GM18861 (cell line): ENCODE measurements at regions not wholly inside any gene's neighbourhood (a gene's known extent, or its start where the extent isn't known, plus 50 kb on each side); places are given as distances from the start of the nearest gene placed in this dataset.

Experiments
- ATAC-seq: cut with Tn5 transposase; IDR thresholded peaks from one replicate; pipeline ENCODE4 v1.9.1; 2021; ENCODE audit not compliant: unreplicated experiment

GRCh38 chr7:46532571-46532970 lies 611.5 kb upstream of the IGFBP3 start:
- ATAC-seq: no peak

GRCh38 chr7:46530081-46530750 lies 609.1 kb upstream of the IGFBP3 start:
- ATAC-seq: no peak

- no peak for ATAC-seq
These were observed 606.3 kb upstream of the IGFBP3 start for GRCh38 chr7:46527360-46527759.

GRCh38 chr7:46525876-46526275 lies 604.8 kb upstream of the IGFBP3 start:
- ATAC-seq: no peak

- no peak for ATAC-seq
These were observed 603.3 kb upstream of the IGFBP3 start for GRCh38 chr7:46524350-46524749.

- no peak for ATAC-seq
These were observed 601.4 kb upstream of the IGFBP3 start for GRCh38 chr7:46522354-46522906.

GRCh38 chr7:46518713-46519112 lies 597.6 kb upstream of the IGFBP3 start:
- ATAC-seq: no peak

- no peak for ATAC-seq
These were observed 594.9 kb upstream of the IGFBP3 start for GRCh38 chr7:46515844-46516590.

- no peak for ATAC-seq
These were observed 592.4 kb upstream of the IGFBP3 start for GRCh38 chr7:46513447-46513848.

GRCh38 chr7:46512891-46513413 lies 591.9 kb upstream of the IGFBP3 start:
- ATAC-seq: no peak

GRCh38 chr7:46511442-46512215 lies 590.6 kb upstream of the IGFBP3 start:
- ATAC-seq: no peak

GRCh38 chr7:46508583-46508982 lies 587.5 kb upstream of the IGFBP3 start:
- no peak for ATAC-seq

- ATAC-seq: no peak
These were observed 586.5 kb upstream of the IGFBP3 start for GRCh38 chr7:46507560-46507959.

GRCh38 chr7:46494441-46494840 lies 573.4 kb upstream of the IGFBP3 start:
- no peak for ATAC-seq

GRCh38 chr7:46494028-46494427 lies 573.0 kb upstream of the IGFBP3 start:
- ATAC-seq: no peak

- no peak for ATAC-seq
These were observed 572.1 kb upstream of the IGFBP3 start for GRCh38 chr7:46493196-46493595.

GRCh38 chr7:46492466-46492865 lies 571.4 kb upstream of the IGFBP3 start:
- no peak for ATAC-seq

GRCh38 chr7:46490406-46490805 lies 569.3 kb upstream of the IGFBP3 start:
- ATAC-seq: no peak

GRCh38 chr7:46489106-46489505 lies 568.0 kb upstream of the IGFBP3 start:
- ATAC-seq: no peak

- no peak for ATAC-seq
These were observed 567.5 kb upstream of the IGFBP3 start for GRCh38 chr7:46488607-46489006.
